Vagina (tissue), 2 donors: ENCODE measurements at regions not wholly inside any gene's neighbourhood (a gene's known extent, or its start where the extent isn't known, plus 50 kb on each side); places are given as distances from the start of the nearest gene placed in this dataset.

Experiments used
- DNase-seq, 2 donors: peaks; one replicate each; pipeline ENCODE4 v3.0.0-alpha.2; 2017; ENCODE audit errors: extremely low spot score in 2 of 2
- H3K27ac ChIP-seq: fragments of 200-600 bp; sonication (generic); one replicate; pipeline ENCODE4 v1.5.1; 2019
- H3K27me3 ChIP-seq: fragments of 200-600 bp; sonication (generic); one replicate; pipeline ENCODE4 v1.5.1; 2019
- H3K36me3 ChIP-seq, 2 donors: fragments of 200-600 bp; sonication (generic); one replicate each; pipeline ENCODE4 v1.5.1; 2017 to 2019
- H3K4me1 ChIP-seq: fragments of 200-600 bp; sonication (generic); one replicate; pipeline ENCODE4 v1.5.1; 2019
- H3K4me3 ChIP-seq, 2 donors: fragments of 200-600 bp; sonication (generic); 1 replicate in 1 of 2; 2 replicates in 1 of 2; pipeline ENCODE4 v1.5.1; 2016 to 2019
- H3K9me3 ChIP-seq: fragments of 200-600 bp; sonication (generic); one replicate; pipeline ENCODE4 v1.5.1; 2019
- POLR2A ChIP-seq, 2 donors: fragments of 450-650 bp; IDR thresholded peaks; one replicate each; pipeline ENCODE4 v1.6.1; 2017; ENCODE audit warnings: antibody characterized with exemption in 2 of 2, mild to moderate bottlenecking in 2 of 2, moderate library complexity in 2 of 2
- POLR2AphosphoS5 ChIP-seq, 2 donors: sonication (generic); formaldehyde crosslinking; IDR thresholded peaks; one replicate each; pipeline ENCODE4 v1.9.0; 2017; ENCODE audit warnings: antibody characterized with exemption in 2 of 2, mild to moderate bottlenecking in 2 of 2, low read depth in 1 of 2; ENCODE audit not compliant: insufficient read depth in 1 of 2
- intact Hi-C: fragments of 100-400 bp; cut with DNase I; formaldehyde crosslinking; loops from one replicate; pipeline ENCODE4 v1.15.1; 2023
- TF ChIP-seq, protein P1 (sequence below), 3 experiments: fragments of 450-650 bp in 2 of 3; fragments of 200-600 bp in 1 of 3; sonication (generic) in 1 of 3; IDR thresholded peaks; one replicate each; pipeline ENCODE4 v1.5.1; 2017 to 2019; ENCODE audit warnings: antibody characterized with exemption in 3 of 3, mild to moderate bottlenecking in 2 of 3, moderate library complexity in 2 of 3

DNA sequence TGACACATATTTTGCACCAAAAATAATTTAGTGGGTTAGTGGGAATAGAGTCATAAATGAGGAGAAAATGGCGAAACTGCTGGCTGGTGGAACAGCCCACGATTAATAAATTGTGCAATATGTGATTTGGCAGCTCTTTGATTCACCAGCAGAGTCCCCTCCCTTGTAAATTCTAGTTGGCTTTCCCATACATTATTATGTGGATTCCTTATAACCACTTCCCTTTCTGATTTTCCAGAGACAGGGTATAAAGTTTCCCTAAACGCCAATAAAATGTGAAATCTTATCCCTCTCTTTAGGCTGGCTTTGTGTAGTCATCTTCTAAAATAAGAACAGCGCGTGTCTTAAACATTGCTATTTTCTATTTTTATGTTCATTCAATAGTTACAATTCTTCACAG, 149.4 kb upstream of the FERD3L start:
- H3K4me3 ChIP-seq: no peak overlapping the region
- intact Hi-C loops: no loop called here
- H3K36me3 ChIP-seq: no peaks in the 10 kb centered on the region
- no peak for DNase-seq
- H3K4me1 ChIP-seq: peaks cover 11% of the 10 kb centered on the region
- H3K27ac ChIP-seq: no peak overlapping the region
- H3K27me3 ChIP-seq: no peaks in the 10 kb centered on the region
- H3K9me3 ChIP-seq: no peaks in the 10 kb centered on the region
- no peak for TF ChIP-seq POLR2AphosphoS5 (IDR thresholded peaks at IDR 0.05; ENCODE audit: insufficient read depth in 1 of 2, low read depth in 1 of 2)
- TF ChIP-seq POLR2A (IDR thresholded peaks at IDR 0.05): no peak
- TF ChIP-seq, protein P1, sequence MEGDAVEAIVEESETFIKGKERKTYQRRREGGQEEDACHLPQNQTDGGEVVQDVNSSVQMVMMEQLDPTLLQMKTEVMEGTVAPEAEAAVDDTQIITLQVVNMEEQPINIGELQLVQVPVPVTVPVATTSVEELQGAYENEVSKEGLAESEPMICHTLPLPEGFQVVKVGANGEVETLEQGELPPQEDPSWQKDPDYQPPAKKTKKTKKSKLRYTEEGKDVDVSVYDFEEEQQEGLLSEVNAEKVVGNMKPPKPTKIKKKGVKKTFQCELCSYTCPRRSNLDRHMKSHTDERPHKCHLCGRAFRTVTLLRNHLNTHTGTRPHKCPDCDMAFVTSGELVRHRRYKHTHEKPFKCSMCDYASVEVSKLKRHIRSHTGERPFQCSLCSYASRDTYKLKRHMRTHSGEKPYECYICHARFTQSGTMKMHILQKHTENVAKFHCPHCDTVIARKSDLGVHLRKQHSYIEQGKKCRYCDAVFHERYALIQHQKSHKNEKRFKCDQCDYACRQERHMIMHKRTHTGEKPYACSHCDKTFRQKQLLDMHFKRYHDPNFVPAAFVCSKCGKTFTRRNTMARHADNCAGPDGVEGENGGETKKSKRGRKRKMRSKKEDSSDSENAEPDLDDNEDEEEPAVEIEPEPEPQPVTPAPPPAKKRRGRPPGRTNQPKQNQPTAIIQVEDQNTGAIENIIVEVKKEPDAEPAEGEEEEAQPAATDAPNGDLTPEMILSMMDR (IDR thresholded peaks at IDR 0.05): no peak

DNA sequence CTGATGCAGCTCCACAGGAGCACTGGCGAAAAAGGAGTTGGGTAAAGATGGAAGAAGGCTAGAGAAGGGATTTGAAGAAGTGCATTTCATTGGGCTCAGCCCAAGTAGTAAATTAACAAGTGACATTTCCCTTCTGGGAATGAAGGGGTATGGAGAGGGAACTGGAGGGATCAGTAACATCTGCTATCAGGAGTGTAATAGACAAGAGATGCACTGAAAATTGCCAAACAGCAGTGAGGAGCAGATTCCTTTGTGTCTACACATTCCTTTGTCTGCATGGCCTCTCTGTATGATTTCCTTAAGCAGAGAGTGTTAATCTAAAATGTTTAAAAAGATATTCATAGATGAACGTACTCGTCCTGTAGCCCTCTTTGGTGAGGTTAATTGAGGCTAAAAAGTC, 148.2 kb upstream of the FERD3L start:
- intact Hi-C loops: no loop called here
- H3K36me3 ChIP-seq: no peaks in the 10 kb centered on the region
- H3K27me3 ChIP-seq: no peaks in the 10 kb centered on the region
- no peak overlapping the region for H3K27ac ChIP-seq
- no peaks in the 10 kb centered on the region for H3K9me3 ChIP-seq
- no peak overlapping the region for H3K4me3 ChIP-seq
- H3K4me1 ChIP-seq: peaks cover 11% of the 10 kb centered on the region
- TF ChIP-seq, protein P1 (IDR thresholded peaks at IDR 0.05): no peak
- TF ChIP-seq POLR2A (IDR thresholded peaks at IDR 0.05): no peak
- TF ChIP-seq POLR2AphosphoS5 (IDR thresholded peaks at IDR 0.05; ENCODE audit: insufficient read depth in 1 of 2, low read depth in 1 of 2): no peak
- DNase-seq: no peak

DNA sequence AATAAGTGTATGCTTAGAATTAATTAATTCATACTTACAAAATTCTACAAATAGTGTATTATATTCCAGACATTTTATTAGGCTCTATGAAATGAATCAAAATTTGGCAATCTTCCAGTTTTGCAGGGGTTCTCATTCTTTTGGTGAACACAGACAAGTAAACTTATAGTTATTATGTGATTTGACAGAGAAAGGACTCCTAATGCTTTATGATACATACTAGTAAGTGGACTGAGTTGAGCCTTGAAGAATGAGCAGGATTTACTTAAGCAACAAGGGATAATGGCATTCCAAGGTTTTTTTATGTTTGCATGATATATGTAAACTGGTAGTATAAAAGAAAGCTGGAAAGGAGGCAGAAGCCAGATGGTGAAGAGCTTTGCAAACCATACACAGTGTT, 145.7 kb upstream of the FERD3L start:
- Histone ChIP-seq H3K9me3 (no peaks in the 10 kb centered on the region), H3K27ac (no peak overlapping the region), H3K27me3 (no peaks in the 10 kb centered on the region), H3K36me3 (no peaks in the 10 kb centered on the region), H3K4me3 (no peak overlapping the region), H3K4me1 (peaks cover 11% of the 10 kb centered on the region)
- TF ChIP-seq, protein P1 (IDR thresholded peaks at IDR 0.05): no peak
- TF ChIP-seq POLR2AphosphoS5 (IDR thresholded peaks at IDR 0.05; ENCODE audit: insufficient read depth in 1 of 2, low read depth in 1 of 2) (no peak), POLR2A (IDR thresholded peaks at IDR 0.05) (no peak)
- no peak for DNase-seq
- intact Hi-C loops: no loop called here

DNA sequence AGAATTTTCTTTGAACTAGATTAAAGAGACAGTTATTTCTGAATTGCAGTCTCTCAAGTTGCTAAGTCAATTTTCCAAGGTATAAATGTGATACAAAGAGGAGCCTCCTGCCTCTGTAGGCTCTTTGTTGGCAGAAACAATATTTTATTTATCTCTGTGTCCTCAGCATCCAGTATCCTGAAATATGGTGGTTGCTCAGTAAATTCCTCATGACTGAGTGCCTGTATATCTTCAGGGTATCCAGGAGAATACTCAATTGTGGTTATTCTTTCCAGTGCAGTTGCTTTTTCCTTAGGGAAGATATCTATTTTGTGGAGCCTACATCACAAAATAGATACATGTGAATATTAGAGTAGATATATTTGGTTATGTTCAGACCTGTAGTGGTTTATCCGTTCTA, 144.8 kb upstream of the FERD3L start:
- TF ChIP-seq POLR2AphosphoS5 (IDR thresholded peaks at IDR 0.05; ENCODE audit: insufficient read depth in 1 of 2, low read depth in 1 of 2) (no peak), POLR2A (IDR thresholded peaks at IDR 0.05) (no peak)
- TF ChIP-seq, protein P1 (IDR thresholded peaks at IDR 0.05): no peak
- Histone ChIP-seq H3K4me1 (peaks cover 11% of the 10 kb centered on the region), H3K36me3 (no peaks in the 10 kb centered on the region), H3K9me3 (no peaks in the 10 kb centered on the region), H3K4me3 (no peak overlapping the region), H3K27me3 (no peaks in the 10 kb centered on the region), H3K27ac (no peak overlapping the region)
- no peak for DNase-seq
- intact Hi-C loops: no loop called here

DNA sequence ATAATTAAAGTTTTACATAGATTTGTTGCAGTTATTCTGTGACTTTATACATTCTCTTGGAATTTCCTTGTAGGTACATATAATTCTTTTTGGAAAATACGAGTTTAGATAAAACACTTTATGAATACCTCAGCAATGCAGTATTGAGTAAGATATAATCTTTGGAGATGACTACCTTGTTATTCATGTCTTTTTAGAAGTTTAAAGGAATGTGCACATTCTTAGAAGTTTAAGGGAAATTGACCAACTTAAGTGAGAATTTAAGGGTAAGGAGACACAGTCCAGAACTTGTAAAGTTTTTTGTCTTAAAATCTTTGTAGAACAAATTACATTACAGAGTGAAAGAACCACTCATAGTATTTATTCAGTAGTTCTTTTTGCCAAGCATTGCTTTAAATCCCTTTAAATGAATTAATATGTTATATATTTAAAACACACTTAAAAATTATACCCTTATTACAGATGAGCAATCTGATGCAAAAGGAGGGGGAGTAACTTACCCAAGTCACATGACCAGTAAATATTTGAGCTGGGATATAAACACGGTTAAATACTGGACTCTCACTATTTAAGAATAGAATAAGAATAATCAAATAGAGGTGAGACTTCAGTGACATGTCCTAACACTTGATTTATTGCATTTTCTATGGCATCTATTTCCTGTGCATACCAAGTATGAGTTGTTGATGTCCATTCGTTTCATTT, 139.5 kb upstream of the FERD3L start:
- Histone ChIP-seq H3K36me3 (no peaks in the 10 kb centered on the region), H3K4me3 (no peak overlapping the region), H3K9me3 (no peaks in the 10 kb centered on the region), H3K27me3 (no peaks in the 10 kb centered on the region), H3K27ac (no peak overlapping the region), H3K4me1 (no peaks in the 10 kb centered on the region)
- DNase-seq: no peak
- intact Hi-C loops: no loop called here
- TF ChIP-seq, protein P1 (IDR thresholded peaks at IDR 0.05): no peak
- no peak for TF ChIP-seq POLR2A (IDR thresholded peaks at IDR 0.05)
- no peak for TF ChIP-seq POLR2AphosphoS5 (IDR thresholded peaks at IDR 0.05; ENCODE audit: insufficient read depth in 1 of 2, low read depth in 1 of 2)
